ENCODE measurements at regions not wholly inside any gene's neighbourhood (a gene's known extent, or its start where the extent isn't known, plus 50 kb on each side); places are given as distances from the start of the nearest gene placed in this dataset.

GRCh38 chr12:90045559-90045958, 336.9 kb upstream of the ATP2B1 start:
- Histone ChIP-seq H3K4me3 (replicated peaks in 1 of 3; ENCODE audit: insufficient read depth in 1 of 3, low read depth in 1 of 3, low read length in 3 of 3) (no peak overlapping the region), H3K36me3 (ENCODE audit: control insufficient read depth in 2 of 2, extremely low read depth in 1 of 2, insufficient read depth in 2 of 2, low read length in 2 of 2) (no peaks in the 10 kb centered on the region), H3K9ac (replicated peaks; ENCODE audit: extremely low read depth, insufficient read depth, low read length) (no peak overlapping the region), H3K9me3 (replicated peaks; ENCODE audit: control insufficient read depth, insufficient read depth, low read length) (no peaks in the 10 kb centered on the region), H3K79me2 (ENCODE audit: control insufficient read depth, insufficient read depth, low read length) (no peaks in the 10 kb centered on the region), H3K4me1 (ENCODE audit: control insufficient read depth, extremely low read depth, insufficient read depth, low read length) (no peaks in the 10 kb centered on the region), H3K27me3 (ENCODE audit: control insufficient read depth in 2 of 2, insufficient read depth in 2 of 2, low read length in 2 of 2) (no peaks in the 10 kb centered on the region), H3K9me1 (replicated peaks; ENCODE audit: control insufficient read depth, extremely low read depth, insufficient read depth, low read length) (no peaks in the 10 kb centered on the region), H2AFZ (ENCODE audit: low read depth, low read length) (no peak overlapping the region), H4K20me1 (replicated peaks; ENCODE audit: control insufficient read depth, extremely low read depth, insufficient read depth, low read length) (no peaks in the 10 kb centered on the region), H3K4me2 (ENCODE audit: insufficient read depth, low read length) (no peak overlapping the region), H3K27ac (ENCODE audit: insufficient read depth, low read depth, low read length) (no peak overlapping the region)
- DNase-seq (ENCODE audit: low read depth, low spot score) (no peak), FAIRE-seq (no peak)
- POLR2A ChIA-PET, result no interaction called here
- TF ChIP-seq JUN (IDR thresholded peaks at IDR 0.05; ENCODE audit: borderline replicate concordance, insufficient read depth, insufficient read length, low read depth) (no peak), CTCF (IDR thresholded peaks at IDR 0.05; ENCODE audit: extremely low read depth in 1 of 2, insufficient read depth in 1 of 2, low read depth in 1 of 2, low read length in 2 of 2) (no peak), GATA2 (IDR thresholded peaks at IDR 0.05; ENCODE audit: insufficient read depth, insufficient read length, low read depth, low read length) (no peak), EZH2 (IDR thresholded peaks at IDR 0.05; ENCODE audit: borderline replicate concordance, low read depth, low read length, severe bottlenecking) (no peak), MYC (IDR thresholded peaks at IDR 0.05; ENCODE audit: low read depth, low read length) (no peak), FOS (IDR thresholded peaks at IDR 0.05; ENCODE audit: borderline replicate concordance, insufficient read depth, low read length) (no peak), POLR2AphosphoS5 (IDR thresholded peaks at IDR 0.05; ENCODE audit: insufficient read depth, low read depth, low read length) (no peak), MAX (IDR thresholded peaks at IDR 0.05; ENCODE audit: insufficient read depth, insufficient read length) (no peak), POLR2A (IDR thresholded peaks at IDR 0.05; ENCODE audit: low read depth, low read length) (no peak)
- CTCF ChIA-PET, result no interaction called here
- intact Hi-C loops (cut with micrococcal nuclease) (no loop called here), dilution Hi-C loops (cut with MboI; ENCODE audit: extremely low pct_ligation_motif_present, low sequenced_read_pairs) (no loop called here)
- BruUV-seq (replicated peaks), result no TSS peak
